ENCODE measurements at regions not wholly inside any gene's neighbourhood (a gene's known extent, or its start where the extent isn't known, plus 50 kb on each side); places are given as distances from the start of the nearest gene placed in this dataset.
"Not testable (repeated sequence)": the region's sequence is repeated elsewhere in the genome, so short reads cannot be mapped to it uniquely, and the experiment has no call there.

GRCh38 chr10:22158426-22158825, 59.4 kb downstream of the EBLN1 start:
- DNase-seq (ENCODE audit: low read depth): no peak

GRCh38 chr10:22156750-22157149, 61.1 kb downstream of the EBLN1 start:
- no peak for DNase-seq (ENCODE audit: low read depth)

GRCh38 chr10:22152403-22152802, 65.4 kb downstream of the EBLN1 start:
- no peak for DNase-seq (ENCODE audit: low read depth)

GRCh38 chr10:22150842-22151241, 67.0 kb downstream of the EBLN1 start:
- no peak for DNase-seq (ENCODE audit: low read depth)

GRCh38 chr10:22148961-22149360, 68.9 kb downstream of the EBLN1 start:
- peak; percentile 51 for DNase-seq (ENCODE audit: low read depth)

- DNase-seq (ENCODE audit: low read depth): not testable (repeated sequence)
Measured at GRCh38 chr10:22145873-22146272, 71.9 kb downstream of the EBLN1 start.

- no peak for DNase-seq (ENCODE audit: low read depth)
Measured at GRCh38 chr10:22137542-22137941, 80.3 kb downstream of the EBLN1 start.

GRCh38 chr10:22135591-22135990, 82.2 kb downstream of the EBLN1 start:
- no peak for DNase-seq (ENCODE audit: low read depth)

GRCh38 chr10:22133749-22134624, 83.8 kb downstream of the EBLN1 start:
- no peak for DNase-seq (ENCODE audit: low read depth)

- DNase-seq (ENCODE audit: low read depth): not testable (repeated sequence)
Measured at GRCh38 chr10:22130824-22131223, 87.0 kb downstream of the EBLN1 start.

GRCh38 chr10:22129612-22130011, 88.2 kb downstream of the EBLN1 start:
- DNase-seq (ENCODE audit: low read depth): not testable (repeated sequence)

GRCh38 chr10:22121181-22121580, 96.6 kb downstream of the EBLN1 start:
- not testable (repeated sequence) for DNase-seq (ENCODE audit: low read depth)

- DNase-seq (ENCODE audit: low read depth): not testable (repeated sequence)
Measured at GRCh38 chr10:22120072-22120471, 97.7 kb downstream of the EBLN1 start.

- not testable (repeated sequence) for DNase-seq (ENCODE audit: low read depth)
Measured at GRCh38 chr10:22119575-22119974, 98.2 kb downstream of the EBLN1 start.

GRCh38 chr10:22111705-22112104, 106.1 kb downstream of the EBLN1 start:
- no peak for DNase-seq (ENCODE audit: low read depth)

- DNase-seq (ENCODE audit: low read depth): no peak
Measured at GRCh38 chr10:22111260-22111659, 106.6 kb downstream of the EBLN1 start.

GRCh38 chr10:22110761-22111160, 107.1 kb downstream of the EBLN1 start:
- no peak for DNase-seq (ENCODE audit: low read depth)

GRCh38 chr10:22105270-22105669, 101.7 kb upstream of the DNAJC1 start:
- DNase-seq (ENCODE audit: low read depth): no peak

- DNase-seq (ENCODE audit: low read depth): no peak
Measured at GRCh38 chr10:22103701-22104470, 100.4 kb upstream of the DNAJC1 start.

GRCh38 chr10:22097696-22098095, 94.2 kb upstream of the DNAJC1 start:
- no peak for DNase-seq (ENCODE audit: low read depth)

GRCh38 chr10:22091260-22091659, 87.7 kb upstream of the DNAJC1 start:
- not testable (repeated sequence) for DNase-seq (ENCODE audit: low read depth)

GRCh38 chr10:22087402-22087738, 83.8 kb upstream of the DNAJC1 start:
- DNase-seq (ENCODE audit: low read depth): no peak
